ENCODE measurements at regions not wholly inside any gene's neighbourhood (a gene's known extent, or its start where the extent isn't known, plus 50 kb on each side); places are given as distances from the start of the nearest gene placed in this dataset.
"Not testable (repeated sequence)": the region's sequence is repeated elsewhere in the genome, so short reads cannot be mapped to it uniquely, and the experiment has no call there.

- no peak for DNase-seq (ENCODE audit: low read depth)
Observed at GRCh38 chr1:56267611-56268010, 311.8 kb downstream of the PLPP3 start.

GRCh38 chr1:56266359-56266758 is 313.0 kb downstream of the PLPP3 start:
- DNase-seq (ENCODE audit: low read depth), result no peak

GRCh38 chr1:56265216-56265615 is 314.1 kb downstream of the PLPP3 start:
- no peak for DNase-seq (ENCODE audit: low read depth)

GRCh38 chr1:56263908-56264307 is 315.5 kb downstream of the PLPP3 start:
- DNase-seq (ENCODE audit: low read depth), result no peak

- no peak for DNase-seq (ENCODE audit: low read depth)
Observed at GRCh38 chr1:56258371-56258770, 321.0 kb downstream of the PLPP3 start.

GRCh38 chr1:56257726-56258125 is 321.6 kb downstream of the PLPP3 start:
- DNase-seq (ENCODE audit: low read depth), result no peak

- DNase-seq (ENCODE audit: low read depth), result no peak
Observed at GRCh38 chr1:56256153-56257000, 323.0 kb downstream of the PLPP3 start.

GRCh38 chr1:56255516-56256152 is 323.7 kb downstream of the PLPP3 start:
- DNase-seq (ENCODE audit: low read depth), result no peak

GRCh38 chr1:56254130-56254529 is 325.2 kb downstream of the PLPP3 start:
- DNase-seq (ENCODE audit: low read depth), result no peak

- no peak for DNase-seq (ENCODE audit: low read depth)
Observed at GRCh38 chr1:56250809-56251208, 328.6 kb downstream of the PLPP3 start.

- DNase-seq (ENCODE audit: low read depth), result no peak
Observed at GRCh38 chr1:56249234-56249633, 330.1 kb downstream of the PLPP3 start.

GRCh38 chr1:56248138-56248537 is 331.2 kb downstream of the PLPP3 start:
- DNase-seq (ENCODE audit: low read depth), result no peak

GRCh38 chr1:56246726-56247125 is 332.6 kb downstream of the PLPP3 start:
- DNase-seq (ENCODE audit: low read depth), result not testable (repeated sequence)

- no peak for DNase-seq (ENCODE audit: low read depth)
Observed at GRCh38 chr1:56240400-56240799, 339.0 kb downstream of the PLPP3 start.

- DNase-seq (ENCODE audit: low read depth), result no peak
Observed at GRCh38 chr1:56237491-56238064, 341.8 kb downstream of the PLPP3 start.

GRCh38 chr1:56236688-56237087 is 342.7 kb downstream of the PLPP3 start:
- no peak for DNase-seq (ENCODE audit: low read depth)

- no peak for DNase-seq (ENCODE audit: low read depth)
Observed at GRCh38 chr1:56235909-56236510, 343.4 kb downstream of the PLPP3 start.

- DNase-seq (ENCODE audit: low read depth), result no peak
Observed at GRCh38 chr1:56229186-56229585, 350.2 kb downstream of the PLPP3 start.

- no peak for DNase-seq (ENCODE audit: low read depth)
Observed at GRCh38 chr1:56227886-56228285, 351.5 kb downstream of the PLPP3 start.

GRCh38 chr1:56227401-56227800 is 352.0 kb downstream of the PLPP3 start:
- DNase-seq (ENCODE audit: low read depth), result no peak

- DNase-seq (ENCODE audit: low read depth), result no peak
Observed at GRCh38 chr1:56225964-56226815, 353.2 kb downstream of the PLPP3 start.

- no peak for DNase-seq (ENCODE audit: low read depth)
Observed at GRCh38 chr1:56223968-56224367, 355.4 kb downstream of the PLPP3 start.

Measured in ELR (cell line).